Fibroblast of lung (primary cell): ENCODE measurements at regions not wholly inside any gene's neighbourhood (a gene's known extent, or its start where the extent isn't known, plus 50 kb on each side); places are given as distances from the start of the nearest gene placed in this dataset.

ENCODE experiments used
- DNase-seq, 2 donors: peaks; one replicate each; pipeline versions ENCODE4 v3.0.0 to v3.0.0-alpha.2; 2010; ENCODE audit warnings: low read depth in 2 of 2
- H2AFZ ChIP-seq: 2 replicates; pipeline ENCODE4 v1.5.1; 2012; ENCODE audit warnings: low read length, control low read depth, inconsistent platforms
- H3K27ac ChIP-seq: 2 replicates; pipeline ENCODE4 v1.5.1; 2011; ENCODE audit warnings: low read length, control low read depth; ENCODE audit not compliant: insufficient read depth
- H3K27me3 ChIP-seq: 2 replicates; pipeline ENCODE4 v1.5.1; 2011; ENCODE audit warnings: mild to moderate bottlenecking, low read length; ENCODE audit not compliant: control insufficient read depth, insufficient read depth
- H3K36me3 ChIP-seq: 2 replicates; pipeline ENCODE4 v1.5.1; 2011; ENCODE audit warnings: low read length; ENCODE audit not compliant: control insufficient read depth, insufficient read depth
- H3K4me1 ChIP-seq: 2 replicates; pipeline ENCODE4 v1.5.1; 2011; ENCODE audit warnings: low read length; ENCODE audit not compliant: control insufficient read depth, insufficient read depth; ENCODE audit errors: extremely low read depth
- H3K4me2 ChIP-seq: 2 replicates; pipeline ENCODE4 v1.5.1; 2011; ENCODE audit warnings: low read length, control low read depth; ENCODE audit not compliant: insufficient read depth; ENCODE audit errors: extremely low read depth
- H3K4me3 ChIP-seq, 4 experiments: fragments of 200-600 bp in 1 of 4; sonication (generic) in 1 of 4; replicated peaks in 1 of 4; 2 replicates each; pipeline ENCODE4 v1.5.1; 2011 to 2016; ENCODE audit warnings: low read length in 4 of 4, low read depth in 3 of 4, mild to moderate bottlenecking in 3 of 4, control low read depth in 2 of 4, inconsistent platforms in 1 of 4, mixed read lengths in 1 of 4; ENCODE audit not compliant: insufficient read depth in 1 of 4; ENCODE audit errors: control extremely low read depth in 1 of 4
- H3K79me2 ChIP-seq: 2 replicates; pipeline ENCODE4 v1.5.1; 2012; ENCODE audit warnings: mild to moderate bottlenecking, low read length, inconsistent platforms; ENCODE audit not compliant: control insufficient read depth, insufficient read depth
- H3K9ac ChIP-seq: 2 replicates; pipeline ENCODE4 v1.5.1; 2011; ENCODE audit warnings: mild to moderate bottlenecking, low read length, control low read depth; ENCODE audit not compliant: insufficient read depth
- H3K9me3 ChIP-seq: 2 replicates; pipeline ENCODE4 v1.5.1; 2012; ENCODE audit warnings: low read depth, low read length; ENCODE audit not compliant: control insufficient read depth, insufficient read depth
- H4K20me1 ChIP-seq: 2 replicates; pipeline ENCODE4 v1.5.1; 2011; ENCODE audit warnings: low read length; ENCODE audit not compliant: control insufficient read depth, insufficient read depth; ENCODE audit errors: extremely low read depth
- EZH2 ChIP-seq: IDR thresholded peaks from 2 replicates; pipeline ENCODE4 v1.5.1; 2012; ENCODE audit warnings: low read length, control low read depth, mild to moderate bottlenecking; ENCODE audit errors: missing control alignments
- TF ChIP-seq, protein P1 (sequence below), 2 donors: IDR thresholded peaks in 1 of 2; conservative IDR thresholded peaks in 1 of 2; 1 replicate in 1 of 2; 2 replicates in 1 of 2; pipeline ENCODE4 v1.5.1; 2011 to 2012; ENCODE audit warnings: low read length in 2 of 2, control low read depth in 1 of 2, inconsistent platforms in 1 of 2, low read depth in 1 of 2, mild to moderate bottlenecking in 1 of 2

DNA sequence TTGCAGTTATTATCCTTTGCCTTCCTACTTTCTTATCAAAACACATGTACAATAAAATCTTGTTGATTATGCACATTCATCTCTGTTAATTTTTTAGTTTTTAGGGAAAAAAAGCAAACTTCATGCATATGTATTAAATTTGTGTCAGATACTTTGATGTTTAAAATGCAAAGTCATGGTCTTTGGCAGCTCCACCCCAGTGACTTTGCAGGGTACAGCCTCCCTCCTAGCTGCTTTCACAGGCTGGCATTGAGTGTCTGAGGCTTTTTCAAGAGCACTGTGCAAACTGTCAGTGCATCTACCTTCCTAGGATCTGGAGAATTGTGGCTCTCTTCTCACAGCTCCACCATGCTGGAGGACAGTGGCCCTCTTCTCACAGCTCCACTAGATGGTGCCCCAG lies 1988.1 kb upstream of the PCDH20 start:
- no peak for DNase-seq
- TF ChIP-seq, protein P1, sequence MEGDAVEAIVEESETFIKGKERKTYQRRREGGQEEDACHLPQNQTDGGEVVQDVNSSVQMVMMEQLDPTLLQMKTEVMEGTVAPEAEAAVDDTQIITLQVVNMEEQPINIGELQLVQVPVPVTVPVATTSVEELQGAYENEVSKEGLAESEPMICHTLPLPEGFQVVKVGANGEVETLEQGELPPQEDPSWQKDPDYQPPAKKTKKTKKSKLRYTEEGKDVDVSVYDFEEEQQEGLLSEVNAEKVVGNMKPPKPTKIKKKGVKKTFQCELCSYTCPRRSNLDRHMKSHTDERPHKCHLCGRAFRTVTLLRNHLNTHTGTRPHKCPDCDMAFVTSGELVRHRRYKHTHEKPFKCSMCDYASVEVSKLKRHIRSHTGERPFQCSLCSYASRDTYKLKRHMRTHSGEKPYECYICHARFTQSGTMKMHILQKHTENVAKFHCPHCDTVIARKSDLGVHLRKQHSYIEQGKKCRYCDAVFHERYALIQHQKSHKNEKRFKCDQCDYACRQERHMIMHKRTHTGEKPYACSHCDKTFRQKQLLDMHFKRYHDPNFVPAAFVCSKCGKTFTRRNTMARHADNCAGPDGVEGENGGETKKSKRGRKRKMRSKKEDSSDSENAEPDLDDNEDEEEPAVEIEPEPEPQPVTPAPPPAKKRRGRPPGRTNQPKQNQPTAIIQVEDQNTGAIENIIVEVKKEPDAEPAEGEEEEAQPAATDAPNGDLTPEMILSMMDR (conservative IDR thresholded peaks at IDR 0.05 in 1 of 2, IDR thresholded peaks at IDR 0.05 in 1 of 2; ENCODE audit: low read depth in 1 of 2, low read length in 2 of 2), result no peak
- no peak for TF ChIP-seq EZH2
- H3K36me3 ChIP-seq, result no peaks in the 10 kb centered on the region
- H3K27ac ChIP-seq, result no peak overlapping the region
- no peak overlapping the region for H3K4me3 ChIP-seq
- H3K4me1 ChIP-seq, result no peaks in the 10 kb centered on the region
- no peak overlapping the region for H3K9ac ChIP-seq
- no peak overlapping the region for H3K4me2 ChIP-seq
- no peaks in the 10 kb centered on the region for H3K79me2 ChIP-seq
- no peaks in the 10 kb centered on the region for H3K9me3 ChIP-seq
- no peaks in the 10 kb centered on the region for H3K27me3 ChIP-seq
- H2AFZ ChIP-seq, result no peak overlapping the region
- H4K20me1 ChIP-seq, result no peaks in the 10 kb centered on the region

DNA sequence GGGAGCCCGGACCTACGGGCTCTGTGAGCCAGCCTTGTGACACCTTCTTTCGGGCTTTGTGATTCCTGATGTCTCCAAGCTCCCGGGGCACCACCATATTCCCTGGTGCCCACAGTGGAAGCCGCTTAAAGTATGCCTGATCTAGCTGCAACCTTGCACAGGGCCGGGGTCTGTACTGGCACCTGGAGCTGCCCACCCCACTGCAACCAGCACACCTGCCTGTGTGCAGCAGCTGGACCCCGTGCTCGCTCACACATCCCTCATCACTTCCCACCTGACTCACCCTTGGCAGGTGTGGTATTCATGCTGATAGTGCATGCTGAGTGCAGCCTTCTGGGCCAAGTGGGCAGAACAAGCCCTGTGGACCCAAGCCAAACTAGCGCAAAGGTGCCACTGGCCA lies 1981.1 kb upstream of the PCDH20 start:
- no peak overlapping the region for H3K9ac ChIP-seq
- H3K79me2 ChIP-seq, result no peaks in the 10 kb centered on the region
- H3K9me3 ChIP-seq, result no peaks in the 10 kb centered on the region
- no peaks in the 10 kb centered on the region for H3K4me1 ChIP-seq
- no peak overlapping the region for H3K4me2 ChIP-seq
- H3K27ac ChIP-seq, result no peak overlapping the region
- TF ChIP-seq, protein P1 (conservative IDR thresholded peaks at IDR 0.05 in 1 of 2, IDR thresholded peaks at IDR 0.05 in 1 of 2; ENCODE audit: low read depth in 1 of 2, low read length in 2 of 2), result no peak
- no peak overlapping the region for H2AFZ ChIP-seq
- H3K27me3 ChIP-seq, result no peaks in the 10 kb centered on the region
- H4K20me1 ChIP-seq, result no peaks in the 10 kb centered on the region
- no peak overlapping the region for H3K4me3 ChIP-seq
- DNase-seq, result no peak
- no peaks in the 10 kb centered on the region for H3K36me3 ChIP-seq

DNA sequence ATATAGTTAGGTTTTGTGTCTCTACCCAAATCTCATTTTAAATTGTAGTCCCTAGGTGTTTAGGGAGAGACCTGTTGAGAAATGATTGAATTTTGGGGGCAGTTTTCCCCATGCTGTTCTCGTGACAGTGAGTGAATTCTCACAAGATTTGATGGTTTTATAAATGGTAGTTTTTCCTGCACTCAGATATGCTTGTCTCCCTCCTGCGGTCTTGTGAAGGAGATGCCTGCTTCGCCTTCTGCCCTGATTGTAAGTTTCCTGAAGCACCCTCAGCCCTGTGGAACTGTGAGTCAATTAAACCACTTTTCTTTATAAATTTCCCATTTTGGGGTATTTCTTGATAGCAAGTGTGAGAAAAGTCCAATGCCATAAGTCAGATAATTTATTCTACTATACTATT lies 1977.5 kb upstream of the PCDH20 start:
- Histone ChIP-seq H3K4me3 (no peak overlapping the region), H3K4me1 (no peaks in the 10 kb centered on the region), H4K20me1 (no peaks in the 10 kb centered on the region), H3K4me2 (no peak overlapping the region), H3K9ac (no peak overlapping the region), H3K9me3 (no peaks in the 10 kb centered on the region), H3K36me3 (no peaks in the 10 kb centered on the region), H2AFZ (no peak overlapping the region), H3K27me3 (no peaks in the 10 kb centered on the region), H3K27ac (no peak overlapping the region), H3K79me2 (no peaks in the 10 kb centered on the region)
- DNase-seq, result no peak
- TF ChIP-seq, protein P1 (conservative IDR thresholded peaks at IDR 0.05 in 1 of 2, IDR thresholded peaks at IDR 0.05 in 1 of 2; ENCODE audit: low read depth in 1 of 2, low read length in 2 of 2), result no peak
- no peak for TF ChIP-seq EZH2
